Hematopoietic multipotent progenitor cell treated with erythropoietin and hydrocortisone succinate and interleukin-3 and kit ligand, for 15 days (in vitro differentiated cells): ENCODE measurements at regions not wholly inside any gene's neighbourhood (a gene's known extent, or its start where the extent isn't known, plus 50 kb on each side); places are given as distances from the start of the nearest gene placed in this dataset.

ENCODE experiments used
- DNase-seq: peaks from one replicate; pipeline ENCODE4 v3.0.0-alpha.2; 2015; ENCODE audit warnings: low spot score

DNA sequence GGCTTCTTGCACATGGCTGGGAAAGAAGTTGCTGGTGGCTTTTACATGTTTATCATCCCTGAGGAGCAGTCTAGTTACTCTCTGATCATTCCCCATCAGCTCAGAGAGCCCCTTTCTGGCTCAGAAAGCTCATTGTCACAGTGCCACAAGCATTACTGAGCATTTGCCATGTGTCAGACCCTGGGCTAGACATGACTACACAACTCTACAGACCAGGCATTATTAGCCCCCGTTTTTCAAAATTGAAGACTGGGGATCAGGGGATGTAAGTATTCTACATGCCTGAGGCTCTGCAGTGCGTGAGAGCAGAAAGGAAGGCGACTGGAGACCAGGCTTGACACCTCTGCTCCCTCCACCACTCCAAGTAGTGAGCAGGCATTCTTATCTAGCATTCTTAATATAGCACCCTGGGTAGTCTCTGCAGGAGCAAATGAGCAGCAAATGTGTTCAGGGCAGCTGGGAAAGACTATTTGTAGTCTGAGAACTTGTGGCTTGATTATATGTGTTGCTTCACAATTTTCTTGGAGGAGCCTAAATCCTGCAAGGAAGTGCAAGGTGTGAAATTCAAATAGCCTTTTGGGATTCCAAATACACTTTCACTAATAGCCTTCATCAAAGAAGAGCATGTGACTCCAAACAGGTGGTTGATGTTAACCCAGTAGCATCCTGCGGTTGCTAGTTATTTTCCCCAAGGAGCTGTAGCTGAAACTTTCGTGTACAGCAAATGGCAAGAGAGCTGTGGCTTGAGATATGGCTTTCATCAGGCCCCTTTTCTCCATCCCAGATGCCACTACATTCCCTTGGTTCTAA lies 143.2 kb downstream of the DDX1 start:
- DNase-seq: no peak

- DNase-seq: no peak
Observed at GRCh38 chr2:15735484-15736326, 144.0 kb downstream of the DDX1 start.

DNA sequence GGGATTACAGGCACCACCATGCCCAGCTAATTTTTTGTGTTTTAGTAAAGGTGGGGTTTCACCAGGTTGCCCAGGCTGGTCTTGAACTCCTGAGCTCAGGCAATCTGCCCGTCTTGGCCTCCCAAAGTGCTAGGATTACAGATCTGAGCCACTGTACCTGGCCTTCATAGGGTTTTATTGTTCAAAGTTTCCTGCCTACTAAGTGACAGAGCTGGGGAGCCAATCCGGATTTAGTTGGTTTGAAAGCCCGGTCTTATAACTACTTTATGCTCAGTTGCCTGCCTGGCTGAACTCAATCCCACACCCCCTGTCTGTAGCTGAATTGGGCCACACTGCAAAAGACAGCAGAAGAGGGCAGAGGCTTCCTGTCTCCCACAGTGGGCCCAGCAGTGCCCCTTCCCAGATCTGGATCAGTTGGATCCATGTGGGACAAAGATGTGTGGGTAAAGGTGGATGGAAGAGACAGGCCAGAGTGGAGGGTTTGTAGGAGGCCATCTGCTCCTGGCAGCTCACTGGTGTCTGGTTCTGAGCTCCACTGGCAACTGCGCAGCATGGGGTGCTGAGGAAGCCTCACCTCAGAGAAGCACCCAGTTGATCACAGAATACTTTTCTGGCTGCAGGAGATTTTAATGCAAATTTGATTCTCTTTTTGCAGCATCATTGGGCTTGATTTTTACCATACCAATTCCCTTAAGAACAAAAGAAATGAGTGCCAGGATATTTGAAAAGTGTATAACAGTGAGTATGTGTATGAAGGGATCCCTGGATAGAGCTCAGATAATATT lies 144.9 kb downstream of the DDX1 start:
- no peak for DNase-seq

GRCh38 chr2:15737314-15738224 lies 145.9 kb downstream of the DDX1 start:
- no peak for DNase-seq

GRCh38 chr2:15738225-15738546 lies 146.5 kb downstream of the DDX1 start:
- DNase-seq: no peak

GRCh38 chr2:15738943-15739342 lies 147.3 kb downstream of the DDX1 start:
- DNase-seq: no peak

- no peak for DNase-seq
Observed at GRCh38 chr2:15744820-15745219, 153.2 kb downstream of the DDX1 start.

DNA sequence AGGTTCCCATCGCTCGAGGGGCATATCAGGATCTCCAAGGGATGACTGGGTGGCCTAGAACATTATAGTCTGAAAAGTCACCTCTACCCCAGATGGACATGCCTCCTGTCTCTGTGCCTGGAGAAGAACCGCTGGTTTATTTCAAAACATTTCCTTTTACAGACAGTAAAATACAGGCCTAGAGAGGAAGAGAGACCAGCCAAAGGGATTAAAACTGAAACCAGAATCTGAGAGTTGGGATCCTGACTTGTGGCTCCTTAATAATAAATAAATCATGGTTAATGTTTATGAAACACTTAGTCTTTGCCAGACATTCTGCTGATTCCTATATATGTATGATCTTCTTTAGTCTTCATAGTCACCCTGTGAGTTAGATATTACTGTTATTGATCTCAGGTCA lies 153.7 kb downstream of the DDX1 start:
- DNase-seq: no peak

GRCh38 chr2:15745907-15746702 lies 154.4 kb downstream of the DDX1 start:
- no peak for DNase-seq

DNA sequence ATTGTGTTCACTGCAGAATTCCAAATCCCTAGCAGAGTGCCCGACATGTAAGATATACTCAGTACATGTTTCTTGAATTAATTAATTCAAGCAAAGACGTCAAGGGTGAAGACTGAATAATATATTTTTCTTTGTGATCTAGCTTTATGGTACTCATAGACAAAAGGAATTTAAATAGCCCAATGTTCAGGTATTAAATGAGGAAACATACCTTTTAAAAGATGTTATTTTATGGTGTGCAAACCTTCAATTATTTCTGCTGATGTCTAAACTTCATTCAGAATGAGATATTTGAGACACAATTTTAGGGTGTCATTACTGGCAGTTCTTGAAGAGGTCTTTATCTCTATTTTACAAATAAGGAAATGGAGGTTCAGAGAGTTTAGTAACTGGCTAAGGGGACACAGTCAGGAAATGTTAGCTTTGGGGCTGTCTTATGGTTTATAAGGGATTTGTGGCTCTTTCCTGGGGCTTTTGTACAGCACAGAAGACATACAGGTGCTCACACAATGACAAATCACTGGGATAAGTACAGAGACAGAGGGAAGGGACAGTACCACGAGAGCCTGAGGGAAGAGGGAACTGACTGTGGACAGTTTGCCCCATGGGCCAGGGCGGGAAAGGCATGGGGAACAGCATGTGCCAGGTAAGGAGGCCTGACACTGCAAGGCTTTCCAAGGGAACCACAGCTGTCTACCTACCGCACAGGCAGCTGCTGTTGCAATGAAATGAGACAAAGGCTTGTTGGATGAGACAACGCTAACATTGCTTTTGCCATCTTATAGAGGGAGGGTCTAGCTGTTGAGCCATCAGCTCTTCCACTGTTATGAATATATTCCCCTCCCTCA lies 155.3 kb downstream of the DDX1 start:
- DNase-seq: no peak

GRCh38 chr2:15747603-15748471 lies 156.2 kb downstream of the DDX1 start:
- DNase-seq: no peak

DNA sequence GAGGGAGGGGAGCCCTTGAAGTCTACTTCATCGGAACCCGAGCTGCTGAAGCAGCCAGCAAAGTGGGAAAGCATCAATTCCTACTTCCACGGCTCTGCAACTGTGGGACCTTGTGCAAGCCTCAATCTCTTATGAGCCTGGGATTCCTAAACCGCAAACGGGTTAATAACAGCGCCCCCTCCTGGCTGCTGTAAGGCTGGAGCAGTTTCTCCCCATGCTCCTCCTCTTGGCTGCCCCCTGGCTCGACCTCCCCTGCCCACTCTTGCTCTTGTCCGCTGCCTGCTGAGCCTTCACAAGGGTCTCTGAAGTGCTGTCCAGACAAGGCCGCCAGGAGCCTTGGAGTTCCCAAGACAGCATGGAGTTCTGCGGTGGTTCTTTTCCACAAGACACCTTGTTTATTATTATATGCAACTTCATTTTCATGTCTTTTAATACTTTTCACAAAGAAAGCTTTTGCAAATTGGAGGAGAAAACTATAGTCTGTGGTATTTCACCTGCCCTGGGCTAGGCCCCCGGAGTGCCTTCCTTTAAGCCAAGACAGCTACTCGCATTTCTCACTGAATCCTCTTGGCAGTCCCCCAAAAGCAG lies 157.2 kb downstream of the DDX1 start:
- peak; percentile 45 for DNase-seq

DNA sequence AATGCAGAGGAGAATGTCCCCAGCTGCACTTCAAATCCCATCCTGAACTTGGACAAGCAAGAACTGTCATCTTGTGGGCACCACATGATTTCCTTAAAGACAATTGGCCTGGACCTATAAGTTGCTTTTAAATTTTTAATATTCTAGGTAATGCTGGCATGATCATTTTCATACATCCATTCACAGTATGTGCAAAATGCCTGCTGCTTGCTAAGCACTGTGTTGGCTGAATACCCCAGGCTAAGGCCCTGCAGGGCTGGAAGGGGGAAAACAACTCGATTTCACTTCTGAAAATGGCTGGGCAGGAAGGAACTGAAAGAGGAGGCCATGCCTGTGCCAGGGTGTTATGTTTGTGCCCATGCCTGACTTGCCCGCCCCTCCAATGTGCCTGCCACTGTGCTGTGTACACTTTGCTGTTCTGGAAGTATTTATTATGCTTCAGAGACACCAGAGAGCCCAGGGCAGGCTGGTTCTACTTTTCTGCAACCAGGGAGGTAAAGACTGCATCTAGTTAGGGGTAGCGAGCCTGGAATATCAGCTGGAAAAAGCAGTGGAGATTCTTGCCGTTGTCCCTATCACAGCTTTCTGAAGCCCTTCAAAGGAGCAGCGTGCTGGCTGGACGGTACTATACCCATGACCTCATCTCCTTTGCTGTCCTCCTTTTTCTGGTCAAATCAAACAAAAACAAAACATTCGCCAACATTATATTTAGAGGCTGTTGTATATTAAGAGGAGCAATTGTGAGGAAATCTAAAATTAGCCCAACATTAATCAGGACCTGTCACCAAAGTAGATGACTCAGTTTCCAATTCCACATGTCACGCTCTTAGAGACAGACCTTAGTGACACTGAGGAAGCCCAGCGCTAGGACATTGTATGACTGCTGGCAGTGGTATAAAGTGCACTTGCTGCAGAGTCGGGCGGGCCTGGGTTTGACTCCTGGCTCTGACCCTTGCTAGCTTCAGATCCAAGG lies 158.1 kb downstream of the DDX1 start:
- DNase-seq: no peak

GRCh38 chr2:15750433-15750814 lies 158.8 kb downstream of the DDX1 start:
- DNase-seq: no peak

GRCh38 chr2:15750822-15751329 lies 159.2 kb downstream of the DDX1 start:
- DNase-seq: no peak

GRCh38 chr2:15751477-15751876 lies 159.8 kb downstream of the DDX1 start:
- no peak for DNase-seq
